NCI-H2107 treated with DMSO at 0.1 percent for 48 hours (cell line): ENCODE measurements at regions not wholly inside any gene's neighbourhood (a gene's known extent, or its start where the extent isn't known, plus 50 kb on each side); places are given as distances from the start of the nearest gene placed in this dataset.
"Not testable (repeated sequence)": the region's sequence is repeated elsewhere in the genome, so short reads cannot be mapped to it uniquely, and the experiment has no call there.

Experiments used
- DNase-seq: peaks from one replicate; lab custom pipeline; 2025; ENCODE audit not compliant: unreplicated experiment; lab: John Stamatoyannopoulos, UW

GRCh38 chr16:16448423-16448822, 69.5 kb downstream of the NPIPA7 start:
- DNase-seq, result not testable (repeated sequence)

- not testable (repeated sequence) for DNase-seq
Observed at GRCh38 chr16:16449712-16450237, 70.8 kb downstream of the NPIPA7 start.

GRCh38 chr16:16451721-16452410, 72.9 kb downstream of the NPIPA7 start:
- not testable (repeated sequence) for DNase-seq

GRCh38 chr16:16458579-16458978, 79.6 kb downstream of the NPIPA7 start:
- DNase-seq, result not testable (repeated sequence)

GRCh38 chr16:16463792-16464191, 84.9 kb downstream of the NPIPA7 start:
- DNase-seq, result not testable (repeated sequence)

GRCh38 chr16:16488919-16489318, 110.0 kb downstream of the NPIPA7 start:
- not testable (repeated sequence) for DNase-seq

- not testable (repeated sequence) for DNase-seq
Observed at GRCh38 chr16:16489466-16489865, 110.5 kb downstream of the NPIPA7 start.

GRCh38 chr16:16494114-16494513, 115.2 kb downstream of the NPIPA7 start:
- not testable (repeated sequence) for DNase-seq

GRCh38 chr16:16494998-16495397, 116.1 kb downstream of the NPIPA7 start:
- DNase-seq, result not testable (repeated sequence)

- DNase-seq, result not testable (repeated sequence)
Observed at GRCh38 chr16:16499875-16500274, 120.9 kb downstream of the NPIPA7 start.

GRCh38 chr16:16507041-16507440, 128.1 kb downstream of the NPIPA7 start:
- DNase-seq, result not testable (repeated sequence)

GRCh38 chr16:16508344-16508743, 129.4 kb downstream of the NPIPA7 start:
- DNase-seq, result not testable (repeated sequence)

GRCh38 chr16:16519395-16519794, 140.5 kb downstream of the NPIPA7 start:
- DNase-seq, result not testable (repeated sequence)

GRCh38 chr16:16521239-16522002, 142.5 kb downstream of the NPIPA7 start:
- DNase-seq, result not testable (repeated sequence)

- not testable (repeated sequence) for DNase-seq
Observed at GRCh38 chr16:16526998-16527397, 148.1 kb downstream of the NPIPA7 start.

GRCh38 chr16:16530744-16531143, 151.8 kb downstream of the NPIPA7 start:
- not testable (repeated sequence) for DNase-seq

GRCh38 chr16:16535565-16535964, 156.6 kb downstream of the NPIPA7 start:
- DNase-seq, result not testable (repeated sequence)

- DNase-seq, result not testable (repeated sequence)
Observed at GRCh38 chr16:16536151-16536550, 157.2 kb downstream of the NPIPA7 start.

GRCh38 chr16:16549710-16550109, 170.8 kb downstream of the NPIPA7 start:
- DNase-seq, result not testable (repeated sequence)

- DNase-seq, result not testable (repeated sequence)
Observed at GRCh38 chr16:16550824-16551223, 171.9 kb downstream of the NPIPA7 start.

GRCh38 chr16:16552819-16553340, 173.9 kb downstream of the NPIPA7 start:
- not testable (repeated sequence) for DNase-seq
